ENCODE measurements at regions not wholly inside any gene's neighbourhood (a gene's known extent, or its start where the extent isn't known, plus 50 kb on each side); places are given as distances from the start of the nearest gene placed in this dataset.

GRCh38 chr2:160719116-160719515 is 225.5 kb upstream of the RBMS1 start:
- TF ChIP-seq, protein P1, sequence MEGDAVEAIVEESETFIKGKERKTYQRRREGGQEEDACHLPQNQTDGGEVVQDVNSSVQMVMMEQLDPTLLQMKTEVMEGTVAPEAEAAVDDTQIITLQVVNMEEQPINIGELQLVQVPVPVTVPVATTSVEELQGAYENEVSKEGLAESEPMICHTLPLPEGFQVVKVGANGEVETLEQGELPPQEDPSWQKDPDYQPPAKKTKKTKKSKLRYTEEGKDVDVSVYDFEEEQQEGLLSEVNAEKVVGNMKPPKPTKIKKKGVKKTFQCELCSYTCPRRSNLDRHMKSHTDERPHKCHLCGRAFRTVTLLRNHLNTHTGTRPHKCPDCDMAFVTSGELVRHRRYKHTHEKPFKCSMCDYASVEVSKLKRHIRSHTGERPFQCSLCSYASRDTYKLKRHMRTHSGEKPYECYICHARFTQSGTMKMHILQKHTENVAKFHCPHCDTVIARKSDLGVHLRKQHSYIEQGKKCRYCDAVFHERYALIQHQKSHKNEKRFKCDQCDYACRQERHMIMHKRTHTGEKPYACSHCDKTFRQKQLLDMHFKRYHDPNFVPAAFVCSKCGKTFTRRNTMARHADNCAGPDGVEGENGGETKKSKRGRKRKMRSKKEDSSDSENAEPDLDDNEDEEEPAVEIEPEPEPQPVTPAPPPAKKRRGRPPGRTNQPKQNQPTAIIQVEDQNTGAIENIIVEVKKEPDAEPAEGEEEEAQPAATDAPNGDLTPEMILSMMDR (IDR thresholded peaks at IDR 0.05): no peak
- no peak for TF ChIP-seq EZH2 (IDR thresholded peaks at IDR 0.05; ENCODE audit: borderline replicate concordance, insufficient read depth, low read depth, low read length, poor library complexity, severe bottlenecking)

Data from B cell (primary cell).